ENCODE measurements at regions not wholly inside any gene's neighbourhood (a gene's known extent, or its start where the extent isn't known, plus 50 kb on each side); places are given as distances from the start of the nearest gene placed in this dataset.

GRCh38 chr13:92952161-92952560 lies 274.4 kb upstream of the GPC6 start:
- Mint-ChIP-seq H3K36me3 (ENCODE audit: low read depth) (no peaks in the 10 kb centered on the region), H3K4me1 (peaks cover 7% of the 10 kb centered on the region), H3K9me3 (no peaks in the 10 kb centered on the region), H3K27ac (ENCODE audit: unreplicated experiment) (no peak overlapping the region), H3K27me3 (ENCODE audit: low read depth) (no peaks in the 10 kb centered on the region), H3K4me3 (no peak overlapping the region)
- DNase-seq (ENCODE audit: low read depth, low spot score) = no peak
- TF ChIP-seq CTCF (conservative IDR thresholded peaks at IDR 0.05) = no peak

- TF ChIP-seq CTCF (conservative IDR thresholded peaks at IDR 0.05) = no peak
- no peak for DNase-seq (ENCODE audit: low read depth, low spot score)
- no peaks in the 10 kb centered on the region for H3K27me3 Mint-ChIP-seq (ENCODE audit: low read depth)
- H3K36me3 Mint-ChIP-seq (ENCODE audit: low read depth) = no peaks in the 10 kb centered on the region
- H3K9me3 Mint-ChIP-seq = no peaks in the 10 kb centered on the region
- H3K4me3 Mint-ChIP-seq = no peak overlapping the region
- H3K4me1 Mint-ChIP-seq = no peaks in the 10 kb centered on the region
- H3K27ac Mint-ChIP-seq (ENCODE audit: unreplicated experiment) = no peak overlapping the region
Measured at GRCh38 chr13:92954746-92955145, 271.9 kb upstream of the GPC6 start.

- Mint-ChIP-seq H3K36me3 (ENCODE audit: low read depth) (no peaks in the 10 kb centered on the region), H3K4me3 (no peak overlapping the region), H3K9me3 (peaks cover 10% of the 10 kb centered on the region), H3K27me3 (ENCODE audit: low read depth) (no peaks in the 10 kb centered on the region), H3K4me1 (no peaks in the 10 kb centered on the region), H3K27ac (ENCODE audit: unreplicated experiment) (no peak overlapping the region)
- no peak for DNase-seq (ENCODE audit: low read depth, low spot score)
- TF ChIP-seq CTCF (conservative IDR thresholded peaks at IDR 0.05) = no peak
Measured at GRCh38 chr13:92959790-92960189, 266.8 kb upstream of the GPC6 start.

GRCh38 chr13:92963029-92963428 lies 263.6 kb upstream of the GPC6 start:
- no peak for DNase-seq (ENCODE audit: low read depth, low spot score)
- no peaks in the 10 kb centered on the region for H3K36me3 Mint-ChIP-seq (ENCODE audit: low read depth)
- no peaks in the 10 kb centered on the region for H3K27me3 Mint-ChIP-seq (ENCODE audit: low read depth)
- H3K4me1 Mint-ChIP-seq = no peaks in the 10 kb centered on the region
- peaks cover 10% of the 10 kb centered on the region for H3K9me3 Mint-ChIP-seq
- no peak overlapping the region for H3K4me3 Mint-ChIP-seq
- H3K27ac Mint-ChIP-seq (ENCODE audit: unreplicated experiment) = no peak overlapping the region
- no peak for TF ChIP-seq CTCF (conservative IDR thresholded peaks at IDR 0.05)

GRCh38 chr13:92966341-92966740 lies 260.3 kb upstream of the GPC6 start:
- Mint-ChIP-seq H3K9me3 (peaks cover 7% of the 10 kb centered on the region), H3K36me3 (ENCODE audit: low read depth) (no peaks in the 10 kb centered on the region), H3K27me3 (ENCODE audit: low read depth) (no peaks in the 10 kb centered on the region), H3K4me1 (no peaks in the 10 kb centered on the region), H3K4me3 (no peak overlapping the region), H3K27ac (ENCODE audit: unreplicated experiment) (no peak overlapping the region)
- no peak for TF ChIP-seq CTCF (conservative IDR thresholded peaks at IDR 0.05)
- no peak for DNase-seq (ENCODE audit: low read depth, low spot score)

DNA sequence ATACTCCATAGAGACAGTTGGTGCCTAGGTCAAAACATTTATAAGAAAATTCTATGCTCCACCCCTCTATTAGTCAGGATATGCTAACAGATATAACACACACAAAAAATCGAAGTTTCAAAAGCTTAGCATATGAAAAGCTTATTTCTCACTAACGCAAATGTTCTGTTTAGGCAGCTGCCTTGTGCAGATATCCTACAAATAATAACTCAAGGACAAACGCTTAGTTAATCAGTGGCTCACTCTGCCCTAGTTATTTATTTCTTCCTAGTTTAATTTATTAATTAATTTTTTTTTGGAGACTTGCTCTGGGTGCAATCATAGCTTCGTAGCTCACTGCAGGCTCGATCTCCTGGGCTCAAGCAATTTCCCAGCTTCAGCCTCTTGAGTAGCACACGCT lies 259.7 kb upstream of the GPC6 start:
- DNase-seq (ENCODE audit: low read depth, low spot score) = no peak
- no peaks in the 10 kb centered on the region for H3K36me3 Mint-ChIP-seq (ENCODE audit: low read depth)
- no peaks in the 10 kb centered on the region for H3K4me1 Mint-ChIP-seq
- no peak for TF ChIP-seq CTCF (conservative IDR thresholded peaks at IDR 0.05)
- H3K27me3 Mint-ChIP-seq (ENCODE audit: low read depth) = no peaks in the 10 kb centered on the region
- no peak overlapping the region for H3K4me3 Mint-ChIP-seq
- peaks cover 5% of the 10 kb centered on the region for H3K9me3 Mint-ChIP-seq
- H3K27ac Mint-ChIP-seq (ENCODE audit: unreplicated experiment) = no peak overlapping the region

All from neural crest cell (in vitro differentiated cells).